HG03025 (cell line): ENCODE measurements at regions not wholly inside any gene's neighbourhood (a gene's known extent, or its start where the extent isn't known, plus 50 kb on each side); places are given as distances from the start of the nearest gene placed in this dataset.

ENCODE experiments used
- ATAC-seq: cut with Tn5 transposase; IDR thresholded peaks from one replicate; pipeline ENCODE4 v1.9.1; 2021; ENCODE audit warnings: mild to moderate bottlenecking, moderate library complexity; ENCODE audit not compliant: unreplicated experiment, low FRiP score

- no peak for ATAC-seq
Measured at GRCh38 chr15:93835344-93835743, 396.0 kb upstream of the MCTP2 start.

DNA sequence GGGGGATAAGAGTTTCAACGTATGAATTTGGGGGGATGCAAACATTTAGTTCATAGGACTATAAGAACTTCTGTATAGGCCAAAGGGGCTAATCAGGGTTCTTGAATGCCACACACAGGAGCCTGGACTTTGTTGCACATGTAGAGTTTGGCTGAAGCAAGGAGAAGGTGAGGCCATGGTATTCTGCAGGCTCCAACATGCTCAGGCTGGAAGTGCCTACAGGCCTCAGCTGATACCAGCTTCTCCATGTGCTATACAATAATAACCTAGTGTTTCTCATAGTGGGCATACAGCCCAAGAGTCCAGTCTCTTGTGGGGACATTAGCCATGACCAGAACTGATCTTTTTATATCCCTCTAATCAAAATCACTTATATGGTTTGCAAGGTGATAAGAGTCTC is 399.7 kb upstream of the MCTP2 start:
- no peak for ATAC-seq

GRCh38 chr15:93830221-93831080 is 400.9 kb upstream of the MCTP2 start:
- ATAC-seq = no peak

- ATAC-seq = no peak
Measured at GRCh38 chr15:93829115-93829870, 402.1 kb upstream of the MCTP2 start.

GRCh38 chr15:93826790-93827189 is 404.6 kb upstream of the MCTP2 start:
- ATAC-seq = no peak

GRCh38 chr15:93826293-93826692 is 405.1 kb upstream of the MCTP2 start:
- ATAC-seq = no peak

- no peak for ATAC-seq
Measured at GRCh38 chr15:93825682-93826081, 405.7 kb upstream of the MCTP2 start.

- no peak for ATAC-seq
Measured at GRCh38 chr15:93823971-93824913, 407.1 kb upstream of the MCTP2 start.

DNA sequence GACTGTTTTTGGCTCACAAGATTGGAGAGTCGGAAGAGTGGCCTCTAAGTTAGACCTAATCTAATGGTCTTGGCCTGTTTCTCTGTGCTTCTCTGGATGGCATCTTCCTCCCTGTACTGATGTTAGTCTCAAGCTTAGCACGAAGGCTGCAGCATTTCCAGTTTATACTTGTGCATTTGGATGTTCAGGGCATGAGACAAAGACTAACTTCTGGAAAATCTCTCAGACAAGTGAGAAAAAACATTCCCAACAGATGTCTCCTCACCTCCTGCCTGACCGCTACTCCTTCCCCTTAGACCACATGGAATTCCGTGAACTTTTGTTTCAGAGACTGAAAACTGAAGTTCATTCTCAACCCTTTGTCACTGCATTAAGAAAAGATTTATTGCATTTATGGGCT is 410.8 kb upstream of the MCTP2 start:
- no peak for ATAC-seq

GRCh38 chr15:93819826-93820225 is 411.5 kb upstream of the MCTP2 start:
- no peak for ATAC-seq

DNA sequence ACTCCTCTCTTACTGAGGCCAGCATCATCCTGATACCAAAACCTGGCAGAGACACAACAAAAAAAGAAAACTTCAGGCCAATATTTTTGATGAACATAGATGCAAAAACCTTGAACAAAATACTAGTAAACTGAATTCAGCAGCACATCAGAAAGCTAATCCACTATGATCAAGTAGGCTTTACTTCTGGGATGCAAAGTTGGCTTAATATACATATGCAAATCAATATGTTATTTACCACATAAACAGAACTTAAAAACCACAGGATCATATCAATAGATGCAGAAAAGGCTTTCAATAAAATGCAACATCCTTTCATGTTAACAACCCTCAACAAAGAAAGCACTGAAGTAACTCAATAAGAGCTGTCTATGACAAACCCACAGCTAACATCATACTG is 414.5 kb upstream of the MCTP2 start:
- no peak for ATAC-seq

DNA sequence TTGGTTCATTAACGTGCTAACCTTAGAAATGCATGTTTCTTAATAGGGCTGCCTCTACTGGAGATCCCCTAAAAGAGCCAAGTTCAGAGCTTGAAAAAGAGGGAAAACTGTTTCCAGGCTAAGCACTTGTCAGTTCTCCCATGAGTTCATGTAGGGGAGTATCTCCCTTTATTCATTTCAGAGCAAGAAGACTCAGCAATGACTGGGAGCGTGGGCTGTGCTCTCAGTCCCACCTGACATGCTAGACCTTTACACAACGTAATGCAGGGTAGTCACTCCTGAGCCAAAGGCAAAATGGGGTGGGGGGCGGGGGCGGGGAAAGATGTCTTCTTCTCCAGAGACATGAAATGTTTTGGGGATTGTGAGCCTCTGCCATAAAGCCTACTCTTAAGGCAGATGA is 420.1 kb upstream of the MCTP2 start:
- no peak for ATAC-seq

GRCh38 chr15:93809516-93809915 is 421.8 kb upstream of the MCTP2 start:
- no peak for ATAC-seq

- ATAC-seq = no peak
Measured at GRCh38 chr15:93803421-93804152, 427.8 kb upstream of the MCTP2 start.

- no peak for ATAC-seq
Measured at GRCh38 chr15:93801206-93801605, 430.2 kb upstream of the MCTP2 start.

GRCh38 chr15:93800805-93801204 is 430.6 kb upstream of the MCTP2 start:
- no peak for ATAC-seq

DNA sequence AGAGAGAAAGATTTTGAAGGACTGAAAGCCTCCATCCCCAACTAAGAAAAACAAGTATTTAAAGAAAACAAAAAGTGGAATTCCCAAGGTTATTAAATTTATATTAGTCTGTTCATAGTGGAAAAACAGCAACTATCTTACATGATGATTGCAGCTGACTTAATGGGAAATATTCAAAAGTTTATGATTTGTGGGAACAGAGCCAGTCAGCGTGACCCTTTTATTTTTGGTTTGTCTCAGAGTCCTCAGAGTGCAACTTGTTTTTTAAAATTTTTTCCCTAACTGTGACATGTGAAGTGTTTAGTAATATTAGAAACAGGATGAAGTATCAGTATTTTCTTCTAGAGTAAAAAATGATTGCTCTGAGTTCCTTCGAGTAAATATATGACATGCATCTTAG is 441.9 kb upstream of the MCTP2 start:
- ATAC-seq = no peak

DNA sequence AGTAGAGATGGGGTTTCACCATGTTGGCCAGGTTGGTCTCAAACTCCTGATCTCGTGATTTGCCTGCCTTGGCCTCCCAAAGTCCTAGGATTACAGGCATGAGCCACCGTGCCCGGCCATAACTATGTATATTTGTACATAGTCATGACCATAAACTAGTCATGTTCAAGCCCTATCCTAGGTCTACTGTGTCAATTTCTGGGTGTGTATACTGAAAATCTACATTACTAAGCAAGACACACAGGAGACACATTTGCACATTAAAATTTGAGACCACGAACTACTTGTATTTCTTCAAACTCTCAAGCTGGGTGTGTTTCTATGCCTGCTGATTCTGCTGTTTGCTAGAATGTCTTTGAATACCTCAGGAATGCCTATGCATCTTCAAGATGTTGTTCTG is 451.3 kb upstream of the MCTP2 start:
- ATAC-seq = no peak

GRCh38 chr15:93779341-93779740 is 452.0 kb upstream of the MCTP2 start:
- ATAC-seq = no peak
